Osteocyte (in vitro differentiated cells): ENCODE measurements at regions not wholly inside any gene's neighbourhood (a gene's known extent, or its start where the extent isn't known, plus 50 kb on each side); places are given as distances from the start of the nearest gene placed in this dataset.

Experiments
- DNase-seq: peaks from one replicate; pipeline ENCODE4 v3.0.0; 2021; ENCODE audit warnings: mixed read lengths; ENCODE audit not compliant: unreplicated experiment; ENCODE audit errors: extremely low spot score
- H3K27ac Mint-ChIP-seq: one replicate; pipeline ENCODE4 v1.8.0; 2021; ENCODE audit warnings: mild to moderate bottlenecking, mixed read lengths; ENCODE audit not compliant: unreplicated experiment
- H3K27me3 Mint-ChIP-seq: one replicate; pipeline ENCODE4 v1.8.0; 2021; ENCODE audit warnings: mixed read lengths; ENCODE audit not compliant: unreplicated experiment
- H3K36me3 Mint-ChIP-seq: one replicate; pipeline ENCODE4 v1.8.0; 2021; ENCODE audit warnings: mixed read lengths; ENCODE audit not compliant: unreplicated experiment
- H3K4me1 Mint-ChIP-seq: one replicate; pipeline ENCODE4 v1.8.0; 2021; ENCODE audit warnings: mixed read lengths; ENCODE audit not compliant: unreplicated experiment
- H3K4me3 Mint-ChIP-seq: one replicate; pipeline ENCODE4 v1.8.0; 2021; ENCODE audit warnings: mild to moderate bottlenecking, moderate library complexity, mixed read lengths; ENCODE audit not compliant: unreplicated experiment
- H3K9me3 Mint-ChIP-seq: one replicate; pipeline ENCODE4 v1.8.0; 2021; ENCODE audit warnings: mixed read lengths; ENCODE audit not compliant: unreplicated experiment
- CTCF ChIP-seq: fragments of 200-600 bp; sonication (generic); IDR thresholded peaks from 2 replicates; pipeline ENCODE4 v1.5.0; 2021; ENCODE audit warnings: antibody characterized with exemption, mild to moderate bottlenecking, moderate library complexity

GRCh38 chr2:238969857-238970256 lies 122.0 kb downstream of the TWIST2 start:
- Mint-ChIP-seq H3K27ac (no peak overlapping the region), H3K27me3 (no peaks in the 10 kb centered on the region), H3K9me3 (peaks cover under 1% of the 10 kb centered on the region), H3K4me1 (peaks cover 31% of the 10 kb centered on the region), H3K36me3 (no peaks in the 10 kb centered on the region), H3K4me3 (no peak overlapping the region)
- TF ChIP-seq CTCF: no peak
- peak; percentile 38 for DNase-seq

- H3K27me3 Mint-ChIP-seq: no peaks in the 10 kb centered on the region
- H3K4me1 Mint-ChIP-seq: peaks cover 31% of the 10 kb centered on the region
- no peaks in the 10 kb centered on the region for H3K36me3 Mint-ChIP-seq
- no peak overlapping the region for H3K27ac Mint-ChIP-seq
- DNase-seq: peak; percentile 84
- no peak overlapping the region for H3K4me3 Mint-ChIP-seq
- peak; percentile 96 for TF ChIP-seq CTCF
- peaks cover 8% of the 10 kb centered on the region for H3K9me3 Mint-ChIP-seq
Measured at GRCh38 chr2:238970553-238971081, 122.7 kb downstream of the TWIST2 start.

- TF ChIP-seq CTCF: no peak
- DNase-seq: peak; percentile 77
- H3K36me3 Mint-ChIP-seq: no peaks in the 10 kb centered on the region
- peaks cover 31% of the 10 kb centered on the region for H3K4me1 Mint-ChIP-seq
- H3K9me3 Mint-ChIP-seq: peaks cover 12% of the 10 kb centered on the region
- no peak overlapping the region for H3K27ac Mint-ChIP-seq
- H3K27me3 Mint-ChIP-seq: no peaks in the 10 kb centered on the region
- H3K4me3 Mint-ChIP-seq: no peak overlapping the region
Measured at GRCh38 chr2:238971318-238972145, 123.6 kb downstream of the TWIST2 start.

GRCh38 chr2:238972146-238972445 lies 124.2 kb downstream of the TWIST2 start:
- no peak overlapping the region for H3K4me3 Mint-ChIP-seq
- peaks cover 31% of the 10 kb centered on the region for H3K4me1 Mint-ChIP-seq
- no peak for TF ChIP-seq CTCF
- H3K36me3 Mint-ChIP-seq: no peaks in the 10 kb centered on the region
- peaks cover 3% of the 10 kb centered on the region for H3K27me3 Mint-ChIP-seq
- H3K9me3 Mint-ChIP-seq: peaks cover 12% of the 10 kb centered on the region
- peak; percentile 69 for DNase-seq
- no peak overlapping the region for H3K27ac Mint-ChIP-seq

- TF ChIP-seq CTCF: no peak
- H3K27ac Mint-ChIP-seq: no peak overlapping the region
- H3K4me1 Mint-ChIP-seq: peaks cover 32% of the 10 kb centered on the region
- peaks cover 3% of the 10 kb centered on the region for H3K27me3 Mint-ChIP-seq
- H3K36me3 Mint-ChIP-seq: no peaks in the 10 kb centered on the region
- peak; percentile 69 for DNase-seq
- H3K9me3 Mint-ChIP-seq: peaks cover 12% of the 10 kb centered on the region
- peak overlapping the region; percentile 44 for H3K4me3 Mint-ChIP-seq
Measured at GRCh38 chr2:238973038-238973739, 125.3 kb downstream of the TWIST2 start.
